GM12878 (cell line): ENCODE measurements at regions not wholly inside any gene's neighbourhood (a gene's known extent, or its start where the extent isn't known, plus 50 kb on each side); places are given as distances from the start of the nearest gene placed in this dataset.

Experiments
- HDGF ChIP-seq: fragments of 450-650 bp; IDR thresholded peaks from 2 replicates; pipeline ENCODE4 v1.6.1; 2016; ENCODE audit warnings: antibody characterized with exemption
- JUNB ChIP-seq: IDR thresholded peaks from 2 replicates; pipeline ENCODE4 v1.6.1; 2016; ENCODE audit warnings: antibody characterized with exemption, mild to moderate bottlenecking
- MTA2 ChIP-seq: fragments of 450-650 bp; IDR thresholded peaks from 2 replicates; pipeline ENCODE4 v1.6.1; 2016; ENCODE audit warnings: low read depth, mild to moderate bottlenecking, moderate library complexity
- POLR2A ChIP-seq: IDR thresholded peaks from 2 replicates; pipeline ENCODE4 v1.6.1; 2011; ENCODE audit warnings: low read depth, mild to moderate bottlenecking, low read length
- RUNX3 ChIP-seq: IDR thresholded peaks from 2 replicates; pipeline ENCODE4 v1.6.1; 2012; ENCODE audit warnings: low read length, inconsistent platforms
- YBX1 ChIP-seq: fragments of 450-650 bp; IDR thresholded peaks from 2 replicates; pipeline ENCODE4 v1.6.1; 2016; ENCODE audit warnings: antibody characterized with exemption
- YY1 ChIP-seq: IDR thresholded peaks from 2 replicates; pipeline ENCODE4 v1.6.1; 2011; ENCODE audit warnings: low read depth, mild to moderate bottlenecking, low read length
- ZNF274 ChIP-seq: IDR thresholded peaks from one replicate; pipeline ENCODE4 v1.8.0; 2011; ENCODE audit not compliant: insufficient read length, insufficient read depth
- TF ChIP-seq, protein P1 (sequence below), 3 experiments: IDR thresholded peaks in 2 of 3; conservative IDR thresholded peaks in 1 of 3; 2 replicates each; pipeline ENCODE4 v1.5.1; 2011; ENCODE audit warnings: low read depth in 3 of 3, low read length in 3 of 3, mild to moderate bottlenecking in 3 of 3, control low read depth in 2 of 3, moderate library complexity in 2 of 3, inconsistent platforms in 1 of 3, mixed read lengths in 1 of 3; ENCODE audit not compliant: control insufficient read depth in 2 of 3, insufficient read depth in 1 of 3; ENCODE audit errors: extremely low read depth in 1 of 3
- TF ChIP-seq, protein P2 (sequence below): IDR thresholded peaks from 2 replicates; pipeline ENCODE4 v1.6.1; 2012; ENCODE audit warnings: mild to moderate bottlenecking, low read depth, low read length

DNA sequence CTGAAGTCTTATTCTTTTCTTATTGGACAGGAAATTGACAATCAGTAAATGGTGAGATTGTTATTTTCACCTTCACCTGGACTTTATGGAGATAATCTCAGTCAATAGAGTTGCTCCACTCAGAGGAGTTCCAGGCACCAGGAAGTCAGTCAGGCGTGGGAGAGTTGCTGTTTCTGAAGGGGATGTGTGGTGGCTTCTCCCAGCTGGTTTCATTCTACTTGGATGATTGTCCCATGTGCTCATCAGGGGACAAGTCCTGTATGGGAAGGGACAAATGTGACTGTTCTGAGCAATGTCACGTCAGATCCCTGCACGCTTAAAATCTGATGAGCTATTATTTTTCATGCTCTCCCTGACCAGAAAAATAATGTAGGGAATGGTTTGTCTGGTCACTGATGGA is 222.5 kb upstream of the PITRM1 start:
- TF ChIP-seq, protein P1, sequence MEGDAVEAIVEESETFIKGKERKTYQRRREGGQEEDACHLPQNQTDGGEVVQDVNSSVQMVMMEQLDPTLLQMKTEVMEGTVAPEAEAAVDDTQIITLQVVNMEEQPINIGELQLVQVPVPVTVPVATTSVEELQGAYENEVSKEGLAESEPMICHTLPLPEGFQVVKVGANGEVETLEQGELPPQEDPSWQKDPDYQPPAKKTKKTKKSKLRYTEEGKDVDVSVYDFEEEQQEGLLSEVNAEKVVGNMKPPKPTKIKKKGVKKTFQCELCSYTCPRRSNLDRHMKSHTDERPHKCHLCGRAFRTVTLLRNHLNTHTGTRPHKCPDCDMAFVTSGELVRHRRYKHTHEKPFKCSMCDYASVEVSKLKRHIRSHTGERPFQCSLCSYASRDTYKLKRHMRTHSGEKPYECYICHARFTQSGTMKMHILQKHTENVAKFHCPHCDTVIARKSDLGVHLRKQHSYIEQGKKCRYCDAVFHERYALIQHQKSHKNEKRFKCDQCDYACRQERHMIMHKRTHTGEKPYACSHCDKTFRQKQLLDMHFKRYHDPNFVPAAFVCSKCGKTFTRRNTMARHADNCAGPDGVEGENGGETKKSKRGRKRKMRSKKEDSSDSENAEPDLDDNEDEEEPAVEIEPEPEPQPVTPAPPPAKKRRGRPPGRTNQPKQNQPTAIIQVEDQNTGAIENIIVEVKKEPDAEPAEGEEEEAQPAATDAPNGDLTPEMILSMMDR (IDR thresholded peaks at IDR 0.05 in 2 of 3, conservative IDR thresholded peaks at IDR 0.05 in 1 of 3; ENCODE audit: control insufficient read depth in 2 of 3, extremely low read depth in 1 of 3, insufficient read depth in 1 of 3, low read depth in 3 of 3, low read length in 3 of 3): no peak
- TF ChIP-seq, protein P2, sequence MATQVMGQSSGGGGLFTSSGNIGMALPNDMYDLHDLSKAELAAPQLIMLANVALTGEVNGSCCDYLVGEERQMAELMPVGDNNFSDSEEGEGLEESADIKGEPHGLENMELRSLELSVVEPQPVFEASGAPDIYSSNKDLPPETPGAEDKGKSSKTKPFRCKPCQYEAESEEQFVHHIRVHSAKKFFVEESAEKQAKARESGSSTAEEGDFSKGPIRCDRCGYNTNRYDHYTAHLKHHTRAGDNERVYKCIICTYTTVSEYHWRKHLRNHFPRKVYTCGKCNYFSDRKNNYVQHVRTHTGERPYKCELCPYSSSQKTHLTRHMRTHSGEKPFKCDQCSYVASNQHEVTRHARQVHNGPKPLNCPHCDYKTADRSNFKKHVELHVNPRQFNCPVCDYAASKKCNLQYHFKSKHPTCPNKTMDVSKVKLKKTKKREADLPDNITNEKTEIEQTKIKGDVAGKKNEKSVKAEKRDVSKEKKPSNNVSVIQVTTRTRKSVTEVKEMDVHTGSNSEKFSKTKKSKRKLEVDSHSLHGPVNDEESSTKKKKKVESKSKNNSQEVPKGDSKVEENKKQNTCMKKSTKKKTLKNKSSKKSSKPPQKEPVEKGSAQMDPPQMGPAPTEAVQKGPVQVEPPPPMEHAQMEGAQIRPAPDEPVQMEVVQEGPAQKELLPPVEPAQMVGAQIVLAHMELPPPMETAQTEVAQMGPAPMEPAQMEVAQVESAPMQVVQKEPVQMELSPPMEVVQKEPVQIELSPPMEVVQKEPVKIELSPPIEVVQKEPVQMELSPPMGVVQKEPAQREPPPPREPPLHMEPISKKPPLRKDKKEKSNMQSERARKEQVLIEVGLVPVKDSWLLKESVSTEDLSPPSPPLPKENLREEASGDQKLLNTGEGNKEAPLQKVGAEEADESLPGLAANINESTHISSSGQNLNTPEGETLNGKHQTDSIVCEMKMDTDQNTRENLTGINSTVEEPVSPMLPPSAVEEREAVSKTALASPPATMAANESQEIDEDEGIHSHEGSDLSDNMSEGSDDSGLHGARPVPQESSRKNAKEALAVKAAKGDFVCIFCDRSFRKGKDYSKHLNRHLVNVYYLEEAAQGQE: no peak
- TF ChIP-seq JUNB: no peak
- TF ChIP-seq YY1: no peak
- TF ChIP-seq ZNF274: no peak
- TF ChIP-seq HDGF: no peak
- TF ChIP-seq MTA2: no peak
- TF ChIP-seq RUNX3: no peak
- no peak for TF ChIP-seq YBX1
- TF ChIP-seq POLR2A: no peak
